OCI-LY7 (cell line): ENCODE measurements at regions not wholly inside any gene's neighbourhood (a gene's known extent, or its start where the extent isn't known, plus 50 kb on each side); places are given as distances from the start of the nearest gene placed in this dataset.

ENCODE experiments used
- CTCF ChIP-seq: fragments of 200-600 bp; sonication (generic); conservative IDR thresholded peaks from 2 replicates; pipeline ENCODE4 v1.5.1; 2014; ENCODE audit warnings: mild to moderate bottlenecking, antibody characterized with exemption, low read length, moderate library complexity, mixed read lengths
- EZH2phosphoT487 ChIP-seq: fragments of 200-600 bp; sonication (generic); IDR thresholded peaks from 2 replicates; pipeline ENCODE4 v1.6.1; 2018; ENCODE audit warnings: low read depth, borderline replicate concordance, mild to moderate bottlenecking, mixed run types, antibody characterized with exemption, low read length, moderate library complexity, mixed read lengths

- TF ChIP-seq CTCF (no peak), EZH2phosphoT487 (no peak)
Measured at GRCh38 chr14:26722258-26722657, 124.4 kb upstream of the NOVA1 start.
